ENCODE measurements at regions not wholly inside any gene's neighbourhood (a gene's known extent, or its start where the extent isn't known, plus 50 kb on each side); places are given as distances from the start of the nearest gene placed in this dataset.

- DNase-seq (ENCODE audit: insufficient read length, low spot score) (no peak), FAIRE-seq (no peak)
- TF ChIP-seq CTCF (IDR thresholded peaks at IDR 0.05; ENCODE audit: insufficient read depth, missing control alignments) = no peak
Observed at GRCh38 chr3:23644099-23644498, 161.7 kb upstream of the UBE2E1 start.

DNA sequence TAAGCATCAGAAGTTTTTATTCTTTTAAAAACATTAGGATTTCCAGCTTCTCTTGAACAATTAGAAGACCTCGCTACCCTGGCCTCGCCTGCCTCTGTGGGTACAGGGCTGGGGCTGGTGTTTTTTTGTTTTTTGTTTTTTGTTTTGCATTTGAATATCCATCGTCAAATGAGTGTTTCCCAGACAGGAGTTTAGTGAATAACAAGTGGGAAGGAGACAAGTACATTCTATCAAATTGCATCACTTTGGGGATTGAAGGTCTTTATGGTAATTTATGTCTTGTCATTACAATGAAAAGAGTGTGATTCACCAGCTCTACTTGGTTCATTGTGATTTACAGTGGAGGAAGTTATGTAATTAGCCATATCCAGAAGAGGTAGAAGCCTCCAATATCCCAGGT, 161.1 kb upstream of the UBE2E1 start:
- no peak for TF ChIP-seq CTCF (IDR thresholded peaks at IDR 0.05; ENCODE audit: insufficient read depth, missing control alignments)
- no peak for DNase-seq (ENCODE audit: insufficient read length, low spot score)
- FAIRE-seq = no peak

- FAIRE-seq (no peak), DNase-seq (ENCODE audit: insufficient read length, low spot score) (no peak)
- no peak for TF ChIP-seq CTCF (IDR thresholded peaks at IDR 0.05; ENCODE audit: insufficient read depth, missing control alignments)
Observed at GRCh38 chr3:23645533-23646183, 160.1 kb upstream of the UBE2E1 start.

- FAIRE-seq = no peak
- no peak for TF ChIP-seq CTCF (IDR thresholded peaks at IDR 0.05; ENCODE audit: insufficient read depth, missing control alignments)
- no peak for DNase-seq (ENCODE audit: insufficient read length, low spot score)
Observed at GRCh38 chr3:23646184-23646920, 159.4 kb upstream of the UBE2E1 start.

- TF ChIP-seq CTCF (IDR thresholded peaks at IDR 0.05; ENCODE audit: insufficient read depth, missing control alignments) = no peak
- FAIRE-seq = no peak
- DNase-seq (ENCODE audit: insufficient read length, low spot score) = no peak
Observed at GRCh38 chr3:23647706-23648258, 158.0 kb upstream of the UBE2E1 start.

- no peak for TF ChIP-seq CTCF (IDR thresholded peaks at IDR 0.05; ENCODE audit: insufficient read depth, missing control alignments)
- DNase-seq (ENCODE audit: insufficient read length, low spot score) = no peak
- FAIRE-seq = no peak
Observed at GRCh38 chr3:23648326-23648995, 157.3 kb upstream of the UBE2E1 start.

Measured in D721Med (cell line).